Limb (tissue), 2 donors: ENCODE measurements at regions not wholly inside any gene's neighbourhood (a gene's known extent, or its start where the extent isn't known, plus 50 kb on each side); places are given as distances from the start of the nearest gene placed in this dataset.
"Not testable (repeated sequence)": the region's sequence is repeated elsewhere in the genome, so short reads cannot be mapped to it uniquely, and the experiment has no call there.

Source experiments
- DNase-seq, 2 donors: peaks; one replicate each; pipeline ENCODE4 v3.0.0-alpha.2; 2016; ENCODE audit errors: extremely low spot score in 2 of 2

- DNase-seq = no peak
Observed at GRCh38 chr6:111925296-111925695, 52.0 kb upstream of the FYN start.

DNA sequence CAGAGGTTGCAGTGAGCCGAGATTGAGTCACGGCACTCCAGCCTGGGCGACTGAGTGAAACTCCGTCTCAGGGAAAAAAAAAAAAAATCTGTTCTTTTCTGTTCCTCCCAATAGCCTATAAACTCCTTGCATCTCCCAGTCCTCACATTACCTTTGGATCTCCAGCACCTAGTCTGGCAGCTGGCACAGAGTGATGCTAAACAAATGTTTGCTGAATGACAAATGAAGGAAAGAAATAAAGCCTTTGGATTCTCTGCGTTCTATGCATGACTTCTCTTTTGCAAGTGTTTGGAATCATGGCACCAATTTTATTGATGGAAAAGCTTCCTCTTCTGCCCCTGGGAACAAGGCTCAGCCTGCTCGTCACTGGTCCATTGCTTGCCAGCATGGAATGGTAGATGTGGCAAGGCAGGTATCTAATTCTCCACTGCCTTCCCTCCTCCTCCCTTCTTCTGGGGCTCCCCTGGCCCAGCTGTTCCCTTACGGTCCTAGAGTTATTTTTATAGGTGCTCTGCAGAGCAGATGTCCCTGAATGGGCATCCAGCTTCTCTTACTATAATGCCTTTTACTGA, 53.6 kb upstream of the FYN start:
- DNase-seq = no peak

DNA sequence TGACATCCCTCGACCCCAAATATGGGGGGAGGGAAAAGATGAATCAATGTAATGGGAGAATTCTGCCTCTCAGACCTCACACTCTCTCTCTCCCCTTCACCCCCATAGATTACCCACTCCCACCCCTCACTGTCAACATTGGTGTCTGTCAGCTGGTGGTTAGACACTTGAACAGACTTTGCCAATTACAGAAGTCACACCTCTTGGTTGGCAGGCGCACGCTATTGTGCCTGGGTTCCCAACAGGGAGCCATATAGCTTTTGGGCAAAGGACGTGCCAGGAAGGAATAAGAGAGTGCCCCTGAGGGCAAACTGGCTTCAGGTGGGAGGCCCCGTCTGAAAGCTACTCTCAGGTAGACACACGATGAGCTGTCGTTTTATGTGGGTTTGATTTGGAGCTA, 54.1 kb upstream of the FYN start:
- DNase-seq = no peak

DNA sequence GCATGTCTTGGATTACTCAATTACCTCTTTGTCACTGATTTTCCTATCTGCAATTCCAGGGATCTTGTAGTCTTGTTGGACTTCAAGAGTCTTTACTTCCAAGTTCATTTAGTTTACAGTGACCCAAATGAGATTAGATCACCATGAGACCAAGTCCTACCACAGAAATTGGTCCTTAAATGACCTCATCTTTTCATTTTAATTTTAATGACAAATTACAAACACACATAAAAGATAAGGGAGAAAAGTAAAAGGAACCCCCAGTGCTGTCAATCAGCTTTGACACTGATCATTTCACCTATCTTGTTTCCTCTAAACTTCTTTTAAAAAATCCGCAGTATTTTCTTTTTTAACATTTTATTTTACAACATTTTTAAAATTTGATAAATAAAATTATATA, 54.9 kb upstream of the FYN start:
- no peak for DNase-seq

DNA sequence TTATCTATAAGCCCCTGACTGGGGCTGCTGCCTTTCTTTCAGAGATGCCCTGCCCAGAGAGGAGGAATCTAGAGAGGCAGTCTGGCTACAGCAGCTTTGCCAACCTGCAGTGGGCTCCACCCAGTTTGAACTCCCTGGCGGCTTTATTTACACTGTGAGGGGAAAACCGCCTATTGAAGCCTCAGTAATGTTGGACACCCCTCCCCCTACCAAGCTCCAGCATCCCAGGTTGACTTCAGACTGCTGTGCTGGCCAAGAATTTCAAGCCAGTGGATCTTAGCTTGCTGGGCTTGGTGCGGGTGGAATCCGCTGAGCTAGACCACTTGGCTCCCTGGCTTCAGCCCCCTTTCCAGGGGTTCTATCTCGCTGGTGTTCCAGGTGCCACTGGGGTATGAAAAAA, 61.4 kb upstream of the FYN start:
- DNase-seq = not testable (repeated sequence)

DNA sequence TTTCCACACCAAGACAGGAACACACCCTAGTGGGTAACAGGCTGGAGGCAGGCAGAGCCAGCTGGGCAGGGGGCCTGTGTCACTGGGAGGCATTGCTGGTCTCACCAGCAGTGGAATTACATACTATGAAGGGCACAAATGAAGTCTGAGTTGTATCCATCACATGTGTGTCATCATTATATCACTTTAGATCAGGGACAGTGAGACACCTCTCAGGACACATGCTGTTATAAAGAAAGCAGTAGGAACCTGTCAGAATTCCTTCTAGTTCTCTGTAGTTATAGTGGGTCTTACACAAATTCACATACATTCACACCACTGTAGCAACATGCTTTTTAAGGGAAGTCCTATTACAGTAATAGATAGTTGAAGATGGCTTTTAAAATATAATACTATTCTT, 63.5 kb upstream of the FYN start:
- no peak for DNase-seq

DNA sequence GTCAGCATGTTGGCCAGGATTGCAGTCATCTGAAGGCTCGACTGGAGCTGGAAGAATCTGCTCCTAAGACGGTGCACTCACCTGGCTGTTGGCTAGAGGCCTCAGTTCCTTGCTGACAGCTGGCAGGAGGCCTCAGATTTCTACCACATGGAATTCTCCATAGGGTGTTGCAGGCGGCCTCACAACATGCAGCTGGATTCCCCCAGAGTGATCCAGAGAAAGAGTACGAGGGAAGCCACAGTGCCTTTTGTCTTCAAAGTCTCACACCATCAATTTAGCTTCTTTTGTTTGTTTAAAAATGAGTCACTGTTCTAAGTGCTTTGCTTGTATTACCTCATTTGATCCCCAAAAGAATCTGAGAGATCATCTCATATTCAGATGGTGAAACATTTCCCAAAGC, 65.5 kb upstream of the FYN start:
- DNase-seq = no peak

GRCh38 chr6:111939902-111940301, 66.7 kb upstream of the FYN start:
- no peak for DNase-seq

DNA sequence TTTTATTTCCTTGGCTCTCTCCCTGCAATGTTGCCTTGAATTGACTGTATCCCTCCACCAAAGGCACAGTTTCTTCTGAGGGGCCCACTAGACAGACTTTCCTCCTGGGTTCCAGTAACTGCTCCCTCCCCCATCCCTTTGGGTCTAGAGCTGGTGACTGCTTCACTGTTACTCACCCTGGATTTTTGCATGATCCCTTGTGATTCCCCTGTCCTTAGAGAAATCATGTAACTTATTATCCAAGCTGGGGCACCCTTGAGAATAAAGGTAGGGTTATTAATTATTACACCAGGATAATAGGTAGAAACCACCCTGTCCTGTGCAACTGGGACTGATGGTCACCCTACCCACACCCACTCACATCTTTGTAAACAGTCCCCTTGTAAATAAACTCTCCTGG, 67.5 kb upstream of the FYN start:
- no peak for DNase-seq

GRCh38 chr6:111941686-111942330, 68.6 kb upstream of the FYN start:
- DNase-seq = no peak

DNA sequence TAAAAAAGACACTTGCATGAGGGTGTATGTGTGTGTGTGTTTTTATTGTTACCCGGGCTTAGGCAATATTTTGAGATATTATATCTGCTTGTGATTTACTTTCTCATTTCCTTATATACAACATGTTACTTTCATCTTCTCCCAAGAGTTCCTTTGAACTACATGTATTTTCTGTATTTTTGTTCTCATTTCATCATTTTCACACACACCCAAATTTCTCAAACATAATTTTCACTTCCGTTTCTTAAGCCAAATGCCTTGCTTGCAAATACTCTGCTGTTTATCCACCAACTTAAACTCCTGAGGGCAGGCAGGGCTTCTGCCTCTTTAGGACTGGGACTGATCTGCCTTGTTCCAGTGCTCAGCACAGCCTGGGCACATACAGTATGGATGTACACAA, 69.3 kb upstream of the FYN start:
- no peak for DNase-seq

GRCh38 chr6:111943266-111943665, 70.0 kb upstream of the FYN start:
- DNase-seq = no peak

DNA sequence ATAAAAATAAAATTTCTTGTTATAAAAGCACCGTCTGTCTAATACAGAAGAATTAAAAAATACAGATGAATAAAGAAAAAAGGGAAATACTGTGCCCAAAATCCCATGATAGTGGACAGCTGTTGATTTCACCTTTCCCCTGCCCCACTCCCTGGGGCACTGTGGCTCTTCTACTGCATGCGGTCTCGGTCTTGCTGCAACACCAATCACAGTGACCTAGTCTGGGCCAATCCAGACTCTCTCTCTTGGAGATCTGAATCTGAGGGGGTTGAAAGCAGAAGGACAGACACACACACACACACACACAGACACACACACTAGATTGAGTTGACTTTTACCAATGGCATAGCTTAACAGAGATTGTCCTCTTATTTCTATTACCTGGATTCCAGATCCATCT, 70.5 kb upstream of the FYN start:
- DNase-seq = no peak

DNA sequence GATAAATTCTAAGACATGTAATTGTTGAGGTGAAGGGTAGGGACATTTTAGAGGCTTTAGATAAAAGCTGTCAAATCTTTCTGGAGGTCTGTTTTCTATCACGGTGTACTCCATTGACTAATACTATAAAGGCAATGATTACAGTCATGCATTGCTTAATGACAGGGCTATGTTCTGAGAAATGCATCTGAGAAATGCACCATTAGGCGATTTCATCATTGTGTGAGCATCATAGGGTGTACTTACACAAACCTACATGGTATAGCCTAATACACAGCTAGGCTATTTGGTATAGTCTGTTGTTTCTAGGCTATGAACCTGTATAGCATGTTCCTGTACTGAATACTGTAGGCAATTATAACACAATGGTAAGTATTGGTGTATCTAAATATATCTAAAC, 71.3 kb upstream of the FYN start:
- DNase-seq = no peak

DNA sequence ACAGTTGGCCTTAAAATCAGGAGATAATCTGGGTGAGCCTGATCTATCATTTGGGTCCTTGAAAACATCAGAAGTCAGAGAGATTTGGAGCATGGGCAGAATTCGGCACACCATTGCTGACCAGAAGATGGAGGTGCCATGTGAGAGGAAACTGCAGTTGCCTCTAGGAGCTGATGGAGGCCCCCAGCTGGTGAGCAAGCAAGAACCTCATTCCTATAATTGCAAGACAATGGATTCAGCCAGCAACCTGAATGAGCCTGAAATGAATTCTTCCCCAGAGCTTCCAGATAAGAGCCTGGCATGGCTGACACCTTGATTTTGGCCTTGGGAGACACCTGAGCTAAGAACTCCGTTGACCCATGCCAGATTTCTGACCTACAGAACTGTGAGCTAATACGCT, 76.3 kb upstream of the FYN start:
- no peak for DNase-seq

GRCh38 chr6:111949984-111950383, 76.7 kb upstream of the FYN start:
- DNase-seq = not testable (repeated sequence)

GRCh38 chr6:111950661-111951496, 77.6 kb upstream of the FYN start:
- peak; percentile 53 to 64 for DNase-seq

- peak in 1 of 2 donors; percentile 29 for DNase-seq
Observed at GRCh38 chr6:111951497-111952085, 78.3 kb upstream of the FYN start.

GRCh38 chr6:111952274-111952673, 79.0 kb upstream of the FYN start:
- DNase-seq = no peak

- DNase-seq = peak in 1 of 2 donors; percentile 37
Observed at GRCh38 chr6:111952821-111953540, 79.7 kb upstream of the FYN start.

GRCh38 chr6:111956098-111956497, 82.8 kb upstream of the FYN start:
- DNase-seq = no peak
